Fibroblast of the aortic adventitia (primary cell): ENCODE measurements at regions not wholly inside any gene's neighbourhood (a gene's known extent, or its start where the extent isn't known, plus 50 kb on each side); places are given as distances from the start of the nearest gene placed in this dataset.

Experiments used
- DNase-seq: peaks from one replicate; pipeline ENCODE4 v3.0.0-alpha.2; 2010; ENCODE audit warnings: low read depth
- H3K4me3 ChIP-seq: 2 replicates; pipeline ENCODE4 v1.5.1; 2011; ENCODE audit warnings: low read depth, mild to moderate bottlenecking, control low read depth, low read length, moderate library complexity
- TF ChIP-seq, protein P1 (sequence below): IDR thresholded peaks from 2 replicates; pipeline ENCODE4 v1.5.1; 2011; ENCODE audit warnings: mild to moderate bottlenecking, low read length, control low read depth, inconsistent platforms; ENCODE audit not compliant: insufficient read depth

DNA sequence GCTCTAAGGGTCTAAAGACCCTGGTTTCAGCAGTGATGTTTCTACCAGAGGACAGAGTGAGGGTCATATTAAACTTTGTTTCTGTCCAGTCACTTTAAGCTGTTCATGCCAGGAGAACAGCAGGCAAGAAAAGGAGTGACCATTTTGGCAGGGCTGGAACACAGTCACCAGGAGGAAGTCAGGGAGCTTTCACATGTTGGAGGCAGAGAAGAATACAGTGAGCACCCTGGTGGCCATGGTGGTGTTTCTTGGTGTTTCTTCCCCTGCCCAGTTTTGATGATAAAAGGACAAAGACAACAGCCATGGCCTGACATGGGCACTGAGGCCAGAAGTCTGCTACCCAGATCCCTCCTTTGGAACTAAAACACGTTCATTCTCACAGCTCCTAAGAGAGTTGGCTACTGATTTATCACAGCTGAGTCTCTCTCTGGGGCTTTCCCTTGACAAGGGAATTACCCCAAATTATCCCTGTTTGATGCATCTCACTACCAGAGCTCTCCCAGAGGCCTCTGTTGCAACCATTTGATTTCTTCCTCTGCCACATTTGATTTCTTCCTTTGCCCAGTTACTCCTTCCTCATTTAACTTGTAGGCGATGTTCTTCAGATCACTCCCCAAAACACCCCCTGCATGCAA, 106.4 kb upstream of the NWD2 start:
- H3K4me3 ChIP-seq, result no peak overlapping the region
- TF ChIP-seq, protein P1, sequence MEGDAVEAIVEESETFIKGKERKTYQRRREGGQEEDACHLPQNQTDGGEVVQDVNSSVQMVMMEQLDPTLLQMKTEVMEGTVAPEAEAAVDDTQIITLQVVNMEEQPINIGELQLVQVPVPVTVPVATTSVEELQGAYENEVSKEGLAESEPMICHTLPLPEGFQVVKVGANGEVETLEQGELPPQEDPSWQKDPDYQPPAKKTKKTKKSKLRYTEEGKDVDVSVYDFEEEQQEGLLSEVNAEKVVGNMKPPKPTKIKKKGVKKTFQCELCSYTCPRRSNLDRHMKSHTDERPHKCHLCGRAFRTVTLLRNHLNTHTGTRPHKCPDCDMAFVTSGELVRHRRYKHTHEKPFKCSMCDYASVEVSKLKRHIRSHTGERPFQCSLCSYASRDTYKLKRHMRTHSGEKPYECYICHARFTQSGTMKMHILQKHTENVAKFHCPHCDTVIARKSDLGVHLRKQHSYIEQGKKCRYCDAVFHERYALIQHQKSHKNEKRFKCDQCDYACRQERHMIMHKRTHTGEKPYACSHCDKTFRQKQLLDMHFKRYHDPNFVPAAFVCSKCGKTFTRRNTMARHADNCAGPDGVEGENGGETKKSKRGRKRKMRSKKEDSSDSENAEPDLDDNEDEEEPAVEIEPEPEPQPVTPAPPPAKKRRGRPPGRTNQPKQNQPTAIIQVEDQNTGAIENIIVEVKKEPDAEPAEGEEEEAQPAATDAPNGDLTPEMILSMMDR, result no peak
- no peak for DNase-seq

DNA sequence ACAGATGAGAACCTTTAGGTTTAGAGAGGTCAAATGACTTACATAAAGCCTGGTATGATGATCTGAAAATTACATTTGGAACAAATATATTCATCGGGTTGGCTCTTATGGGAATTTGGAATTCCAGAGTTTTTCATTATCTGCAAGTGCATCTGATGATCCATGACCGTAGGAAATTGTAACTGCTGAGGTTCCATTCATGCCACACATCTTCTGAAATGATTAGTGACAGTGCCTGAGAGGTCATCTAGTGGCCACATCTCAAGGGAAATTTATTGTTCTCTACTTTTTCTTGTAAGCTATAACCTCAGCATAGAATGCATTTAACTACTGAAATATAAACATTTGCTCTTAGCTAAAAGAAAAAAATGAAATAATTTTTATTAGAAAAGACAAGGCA, 105.8 kb upstream of the NWD2 start:
- DNase-seq, result no peak
- no peak overlapping the region for H3K4me3 ChIP-seq
- TF ChIP-seq, protein P1, result no peak

GRCh38 chr4:37139987-37140386, 104.6 kb upstream of the NWD2 start:
- no peak overlapping the region for H3K4me3 ChIP-seq
- TF ChIP-seq, protein P1, result no peak
- DNase-seq, result no peak

DNA sequence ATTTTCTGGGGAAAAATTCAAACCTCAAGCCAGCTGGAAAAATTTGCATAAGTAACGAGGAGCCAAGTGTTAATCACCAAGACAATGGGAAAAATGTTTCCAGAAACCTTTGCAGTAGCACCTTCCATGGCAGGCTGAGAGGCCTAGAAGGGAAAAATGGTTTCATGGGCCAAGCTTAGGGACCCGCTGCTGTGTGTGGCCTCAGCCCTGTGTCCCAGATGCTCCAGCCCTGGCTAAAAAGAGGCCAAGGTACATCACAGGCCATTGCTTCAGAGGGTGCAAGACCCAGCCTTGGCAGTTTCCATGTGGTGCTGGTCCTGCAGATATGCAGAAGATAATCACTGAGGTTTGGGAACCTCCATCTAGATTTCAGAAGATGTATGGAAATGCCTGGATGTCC, 98.3 kb upstream of the NWD2 start:
- no peak overlapping the region for H3K4me3 ChIP-seq
- TF ChIP-seq, protein P1, result no peak
- DNase-seq, result no peak

GRCh38 chr4:37157476-37158167, 86.9 kb upstream of the NWD2 start:
- TF ChIP-seq, protein P1, result no peak
- H3K4me3 ChIP-seq, result no peak overlapping the region
- no peak for DNase-seq

DNA sequence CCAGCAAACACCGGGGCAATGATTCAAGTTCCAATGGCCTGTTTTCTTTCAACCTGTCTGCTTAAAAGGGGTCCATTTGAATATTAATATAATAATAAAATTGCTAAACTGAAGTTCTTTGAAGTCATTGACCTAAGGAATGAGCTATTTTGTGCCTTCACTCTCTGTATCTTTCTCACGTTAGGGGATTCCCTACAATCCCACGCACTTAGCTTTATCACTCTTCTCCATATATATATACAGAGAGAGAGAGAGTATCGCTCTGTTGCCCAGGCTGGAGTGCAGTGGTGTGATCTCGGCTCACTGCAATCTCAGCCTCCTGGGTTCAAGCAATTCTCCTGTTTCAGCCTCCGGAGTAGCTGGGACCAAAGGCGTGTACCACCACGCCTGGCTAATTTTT, 83.9 kb upstream of the NWD2 start:
- TF ChIP-seq, protein P1, result no peak
- no peak overlapping the region for H3K4me3 ChIP-seq
- DNase-seq, result no peak
